G401 (cell line): ENCODE measurements at regions not wholly inside any gene's neighbourhood (a gene's known extent, or its start where the extent isn't known, plus 50 kb on each side); places are given as distances from the start of the nearest gene placed in this dataset.
"Not testable (repeated sequence)": the region's sequence is repeated elsewhere in the genome, so short reads cannot be mapped to it uniquely, and the experiment has no call there.

Experiments used
- DNase-seq: peaks from one replicate; pipeline ENCODE4 v3.0.0-alpha.2; 2015; ENCODE audit warnings: low spot score
- in situ Hi-C: cut with HindIII; loops from 2 replicates; pipeline ENCODE4 v1.10.0; 2016; ENCODE audit warnings: low sequenced_read_pairs, mixed read lengths

DNA sequence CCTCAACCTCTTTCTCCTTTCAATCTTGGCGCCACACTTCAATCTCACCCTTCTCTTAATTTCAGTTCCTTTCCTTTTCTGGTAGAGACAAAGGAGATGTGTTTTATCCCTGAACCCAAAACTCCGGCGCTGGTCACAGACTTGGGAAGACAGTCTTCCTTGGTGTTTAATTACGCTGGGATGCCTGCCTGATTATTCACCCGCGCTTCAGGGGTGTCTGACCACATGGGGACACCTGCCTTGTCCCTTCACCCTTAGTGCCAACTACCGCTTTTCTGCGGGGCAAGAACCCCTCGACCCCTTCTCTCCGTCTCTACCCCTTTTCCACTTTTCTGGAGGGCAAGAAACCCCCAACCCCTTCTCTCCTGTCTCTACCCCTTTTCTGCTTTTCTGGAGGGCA, 261.1 kb downstream of the SMARCA2 start:
- in situ Hi-C loops = no loop called here

DNA sequence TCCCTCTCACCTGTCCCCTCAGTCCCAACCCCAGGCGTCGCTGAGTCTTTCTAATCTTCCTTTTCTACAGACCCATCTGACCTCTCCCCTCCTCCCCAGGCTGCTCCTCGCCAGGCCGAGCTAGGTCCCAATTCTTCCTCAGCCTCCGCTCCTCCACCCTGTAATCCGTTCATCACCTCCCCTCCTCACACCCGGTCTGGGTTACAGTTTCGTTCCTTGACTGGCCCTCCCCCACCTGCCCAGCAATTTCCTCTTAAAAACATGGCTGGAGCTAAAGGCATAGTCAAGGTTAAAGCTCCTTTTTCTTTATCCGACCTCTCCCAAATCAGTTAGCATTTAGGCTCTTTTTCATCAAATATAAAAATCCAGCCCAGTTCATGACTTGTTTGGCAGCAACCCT, 262.0 kb downstream of the SMARCA2 start:
- in situ Hi-C loops, DNase-seq: not testable (repeated sequence)

More for the DNA sequence above, 261.1 kb downstream of the SMARCA2 start:
- no peak for DNase-seq

DNA sequence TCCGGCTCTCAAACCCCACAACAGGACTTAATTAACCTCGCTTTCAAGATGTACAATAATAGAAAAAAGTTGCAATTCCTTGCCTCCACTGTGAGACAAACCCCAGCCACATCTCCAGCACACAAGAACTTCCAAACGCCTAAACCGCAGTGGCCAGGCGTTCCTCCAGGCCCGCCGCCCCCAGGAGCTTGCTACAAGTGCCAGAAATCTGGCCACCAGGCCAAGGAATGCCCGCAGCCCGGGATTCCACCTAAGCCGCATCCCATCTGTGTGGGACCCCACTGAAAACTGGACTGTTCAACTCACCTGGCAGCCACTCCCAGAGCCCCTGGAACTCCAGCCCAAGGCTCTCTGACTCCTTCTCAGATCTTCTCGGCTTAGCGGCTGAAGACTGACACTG, 262.5 kb downstream of the SMARCA2 start:
- DNase-seq, in situ Hi-C loops: not testable (repeated sequence)

DNA sequence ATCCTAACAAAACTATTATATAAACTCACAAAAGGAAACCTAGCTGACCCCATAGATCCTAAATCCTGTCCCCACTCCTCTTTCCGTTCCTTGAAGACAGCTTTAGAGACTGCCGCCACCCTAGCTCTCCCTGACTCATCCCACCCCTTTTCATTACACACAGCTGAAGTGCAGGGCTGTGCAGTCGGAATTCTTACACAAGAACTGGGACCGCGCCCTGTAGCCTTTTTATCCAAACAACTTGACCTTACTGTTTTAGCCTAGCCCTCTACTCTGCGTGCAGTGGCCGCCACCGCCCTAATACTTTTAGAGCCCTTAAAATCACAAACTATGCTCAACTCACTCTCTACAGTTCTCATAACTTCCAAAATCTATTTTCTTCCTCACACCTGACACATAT, 264.0 kb downstream of the SMARCA2 start:
- DNase-seq, in situ Hi-C loops: not testable (repeated sequence)

DNA sequence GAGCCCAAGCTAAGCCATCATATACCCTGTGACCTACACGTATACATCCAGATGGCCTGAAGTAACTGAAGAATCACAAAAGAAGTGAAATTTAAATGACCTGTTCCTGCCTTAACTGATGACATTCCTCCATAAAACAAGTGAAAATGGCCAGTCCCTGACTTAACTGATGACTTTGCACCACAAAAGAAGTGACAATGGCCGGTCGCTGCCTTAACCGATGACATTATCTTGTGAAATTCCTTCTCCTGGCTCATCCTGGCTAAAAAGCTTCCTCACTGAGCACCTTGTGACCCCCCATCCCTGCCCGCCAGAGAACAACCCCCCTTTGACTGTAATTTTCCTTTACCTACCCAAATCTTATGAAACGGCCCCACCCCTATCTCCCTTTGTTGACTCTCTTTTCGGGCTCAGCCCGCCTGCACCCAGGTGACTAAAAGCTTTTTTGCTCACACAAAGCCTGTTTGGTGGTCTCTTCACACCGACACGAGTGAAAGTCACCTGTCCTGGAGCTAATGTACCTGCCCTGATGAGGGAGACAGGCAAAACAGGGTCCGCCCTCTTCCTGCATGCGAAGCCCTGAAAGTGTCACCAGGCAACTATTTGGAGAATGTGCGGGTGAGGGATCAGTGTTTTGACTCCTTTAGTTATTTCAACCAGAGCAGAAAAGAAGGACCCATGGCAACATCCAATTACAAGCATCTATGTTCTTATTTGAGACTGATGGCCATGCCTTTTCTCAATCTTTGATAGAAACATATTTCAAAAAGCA, 266.1 kb downstream of the SMARCA2 start:
- DNase-seq = no peak
- in situ Hi-C loops = no loop called here

DNA sequence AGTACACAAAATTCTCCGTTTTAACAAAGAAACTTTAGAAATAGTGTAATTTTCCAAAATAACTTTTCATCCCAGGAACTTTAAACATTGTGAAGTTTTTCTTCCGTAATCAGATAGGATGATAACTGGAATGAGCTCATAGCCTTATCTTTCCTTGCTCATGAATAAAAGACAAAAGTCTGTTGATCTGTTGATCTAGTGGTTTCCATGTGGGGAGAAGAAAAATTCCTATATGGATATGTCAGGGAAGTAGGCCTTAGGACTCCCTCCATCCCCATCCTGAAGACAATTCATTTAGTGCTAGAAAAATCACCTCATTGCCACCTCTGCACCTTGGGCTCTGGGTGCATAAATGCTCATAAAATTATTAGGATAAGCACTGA, 266.6 kb downstream of the SMARCA2 start:
- in situ Hi-C loops = no loop called here

DNA sequence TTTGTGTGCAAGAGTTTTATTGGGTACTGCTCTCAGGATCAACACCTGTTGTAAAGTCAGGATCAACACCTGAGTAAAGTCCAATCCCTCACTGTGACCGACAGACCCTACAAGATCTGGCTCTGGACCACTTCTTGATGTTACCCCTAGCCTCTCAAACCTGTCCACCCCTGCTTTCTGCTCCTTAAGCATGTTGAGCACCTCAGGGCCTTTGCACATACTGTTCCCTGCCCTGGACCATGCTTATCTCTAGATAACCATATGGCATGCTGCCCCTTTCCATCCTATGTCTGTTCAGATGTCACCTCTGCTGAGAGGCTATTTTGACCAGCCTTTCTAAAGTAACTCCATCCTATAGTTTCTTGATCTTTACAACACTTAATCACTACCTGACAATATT, 269.6 kb downstream of the SMARCA2 start:
- DNase-seq = no peak
- in situ Hi-C loops = no loop called here

More for the DNA sequence above, 266.6 kb downstream of the SMARCA2 start:
- no peak for DNase-seq

DNA sequence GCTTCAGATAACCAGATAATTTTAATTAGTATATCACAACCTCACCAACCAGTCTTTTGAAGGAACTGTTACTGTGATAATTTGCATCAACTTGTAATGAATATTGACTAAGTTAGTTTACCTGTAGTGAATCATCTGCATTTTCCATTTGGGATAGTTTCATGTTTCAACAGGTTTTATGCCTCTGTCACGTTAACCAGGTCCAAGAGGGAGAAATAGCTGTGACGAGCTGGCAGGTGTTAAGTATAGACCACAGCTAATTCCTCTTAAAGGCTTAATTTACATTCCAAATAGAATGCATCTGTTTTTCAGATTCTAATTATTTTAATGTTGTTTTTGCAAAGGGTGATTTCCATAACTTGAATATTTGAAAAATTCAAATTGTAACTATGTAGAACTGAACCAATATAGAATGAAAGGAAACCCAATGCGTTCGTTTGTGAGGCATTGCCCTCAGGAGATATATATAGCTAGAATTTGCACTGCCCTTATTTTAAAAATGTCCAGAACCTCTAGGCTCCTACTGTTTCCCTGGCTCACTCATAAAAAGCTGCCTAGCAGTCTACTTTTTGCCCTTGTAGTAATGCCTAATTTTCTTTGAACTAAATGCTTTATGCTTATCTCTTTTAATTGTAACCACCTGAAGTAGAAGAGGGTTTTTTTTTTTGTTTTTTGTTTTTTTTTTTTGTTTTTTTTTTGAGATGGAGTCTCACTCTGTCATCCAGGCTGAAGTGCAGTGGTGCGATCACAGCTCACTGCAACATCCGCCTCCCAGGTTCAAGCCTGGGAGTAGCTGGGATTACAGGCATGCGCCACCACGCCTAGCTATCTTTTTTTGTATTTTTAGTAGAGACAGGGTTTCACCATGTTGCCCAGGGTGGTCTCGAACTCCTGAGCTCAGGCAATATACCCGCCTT, 270.5 kb downstream of the SMARCA2 start:
- DNase-seq = no peak
- in situ Hi-C loops = no loop called here

DNA sequence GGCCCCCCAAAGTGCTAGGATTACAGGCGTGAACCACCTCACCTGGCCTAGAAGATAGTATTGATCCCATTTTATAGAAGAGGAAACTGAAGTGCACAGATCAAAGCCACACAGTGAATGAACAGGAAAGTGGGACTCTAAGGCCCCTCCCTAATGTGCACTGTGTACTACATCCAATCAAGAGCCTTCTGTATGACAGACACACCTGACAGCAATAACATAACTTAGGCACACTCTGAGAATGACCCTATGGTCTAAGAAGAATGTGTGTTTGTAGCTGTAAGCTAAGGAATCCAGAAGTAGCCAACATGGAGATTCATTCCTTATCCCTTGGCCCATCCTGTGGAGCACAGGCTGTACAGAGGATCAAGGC, 271.2 kb downstream of the SMARCA2 start:
- in situ Hi-C loops = no loop called here
- no peak for DNase-seq

DNA sequence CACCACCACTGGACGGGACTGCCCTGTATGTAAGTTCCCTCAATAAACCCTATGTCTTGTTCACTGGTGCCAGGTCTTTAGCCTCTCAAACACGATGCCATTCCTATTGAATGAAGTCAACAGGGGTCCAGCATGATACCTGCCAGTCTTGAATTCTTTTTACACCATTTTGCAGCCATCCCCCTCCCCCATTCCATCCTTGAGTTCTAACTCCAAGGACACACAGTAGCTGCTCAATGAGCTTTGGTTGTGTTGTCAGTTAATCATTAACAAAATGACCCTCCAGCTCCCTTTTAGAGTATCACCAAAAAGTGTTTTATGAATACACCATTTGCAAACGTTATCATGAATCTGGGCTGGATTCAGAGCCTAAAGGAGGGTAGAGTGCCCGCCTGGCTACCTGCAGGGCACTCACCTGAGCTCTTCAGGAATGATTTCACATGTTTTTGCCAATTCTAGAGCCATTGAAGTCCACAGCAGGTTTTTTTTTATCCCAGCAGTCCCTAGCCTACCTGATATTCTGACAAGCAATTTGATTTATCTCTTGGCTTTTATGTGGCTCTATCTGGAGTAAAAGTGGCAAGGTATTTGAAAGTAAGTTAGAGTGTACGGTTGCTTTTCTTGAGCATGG, 271.8 kb downstream of the SMARCA2 start:
- in situ Hi-C loops = no loop called here
- DNase-seq = no peak

DNA sequence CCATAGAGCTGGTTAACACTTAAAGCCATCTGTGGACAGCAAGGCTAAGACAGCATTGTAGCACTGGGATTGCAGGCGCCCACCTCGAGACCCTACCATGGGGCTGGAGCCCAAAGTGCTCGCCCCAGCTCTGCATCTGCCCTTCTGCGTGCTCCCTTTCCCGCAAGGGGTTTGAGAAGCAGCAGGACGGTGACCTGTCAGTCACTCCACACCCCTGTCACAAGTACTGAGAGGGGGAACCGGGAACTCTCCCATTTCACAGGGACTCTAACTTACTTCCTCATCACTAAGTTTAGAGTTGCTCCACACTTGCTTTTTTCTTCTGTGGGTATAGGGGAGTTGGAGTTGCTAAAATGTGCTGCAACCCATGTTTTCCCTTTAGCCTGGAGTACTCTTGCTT, 273.2 kb downstream of the SMARCA2 start:
- no peak for DNase-seq
- in situ Hi-C loops = no loop called here

DNA sequence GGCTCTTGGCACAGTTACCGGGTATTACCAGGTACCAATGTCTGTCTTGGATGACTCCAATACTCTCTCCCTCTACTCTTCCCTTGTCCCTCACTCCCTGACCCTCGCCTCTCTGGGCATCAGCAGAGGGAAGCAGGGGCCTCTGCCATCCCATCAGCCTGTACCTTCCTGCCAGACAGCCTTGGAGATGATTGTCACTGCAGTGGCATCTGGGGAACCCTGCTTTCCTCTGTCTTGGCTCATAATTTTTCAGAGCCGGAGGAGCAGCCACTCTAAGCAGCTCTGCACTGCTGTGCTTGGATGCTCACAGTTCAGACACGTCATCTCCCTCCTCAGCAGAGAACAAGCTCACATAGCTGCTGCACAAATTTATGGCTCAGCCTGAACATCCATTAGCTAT, 274.1 kb downstream of the SMARCA2 start:
- in situ Hi-C loops = no loop called here

DNA sequence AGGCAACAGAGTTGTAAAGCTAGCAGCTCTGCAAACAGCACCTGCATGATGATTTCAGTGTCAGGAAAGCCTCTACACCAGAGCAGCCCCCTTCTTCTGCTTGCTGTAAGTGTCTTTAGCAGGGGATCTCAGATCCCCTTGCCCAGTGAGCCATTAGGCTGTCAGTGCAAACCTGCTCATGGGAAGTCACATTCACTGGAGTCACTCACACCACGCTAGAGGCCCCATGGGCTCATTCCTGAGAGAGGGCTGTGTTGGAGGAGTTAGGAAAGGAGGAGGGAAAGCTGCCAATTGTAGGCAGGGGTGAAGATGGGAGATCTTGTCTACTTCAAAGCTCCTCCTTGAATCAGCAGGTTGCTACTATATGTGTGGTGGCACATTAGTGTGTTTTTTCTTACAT, 275.2 kb downstream of the SMARCA2 start:
- DNase-seq = no peak
- in situ Hi-C loops = no loop called here

More for the DNA sequence above, 274.1 kb downstream of the SMARCA2 start:
- no peak for DNase-seq

DNA sequence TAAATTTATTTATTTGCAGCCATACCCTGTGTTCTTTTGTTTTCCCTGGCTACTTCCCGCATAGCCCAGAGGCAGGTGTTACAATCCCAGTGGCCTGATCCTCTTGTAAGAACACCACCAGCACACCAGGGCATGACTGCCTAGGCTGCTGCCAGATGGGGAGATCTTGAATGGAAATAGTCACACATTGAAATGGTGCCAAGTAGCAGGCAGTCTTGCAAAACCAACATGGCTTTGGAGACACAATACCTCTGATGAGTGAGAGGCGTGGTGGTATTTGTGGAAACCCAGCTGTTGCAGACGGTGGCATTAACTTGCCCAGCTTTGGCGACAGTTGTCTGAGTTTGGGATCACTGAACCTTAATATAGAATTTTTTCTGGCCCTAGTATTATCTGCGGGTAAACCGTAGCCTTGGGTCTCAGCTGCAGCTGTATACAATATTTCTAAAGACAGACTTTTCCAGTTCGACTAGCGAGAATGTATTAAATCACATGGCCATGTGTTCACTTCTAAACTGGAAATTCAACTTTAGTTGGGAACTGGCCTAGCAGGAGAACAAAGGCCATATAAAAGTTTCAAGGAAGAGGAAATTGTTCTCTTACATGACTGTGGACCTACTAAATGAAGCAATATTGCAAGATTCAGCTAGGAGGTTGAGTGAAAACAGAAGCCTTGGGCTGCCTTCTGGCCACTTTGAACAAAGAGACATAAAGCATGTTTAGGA, 277.0 kb downstream of the SMARCA2 start:
- in situ Hi-C loops = no loop called here
- DNase-seq = no peak

DNA sequence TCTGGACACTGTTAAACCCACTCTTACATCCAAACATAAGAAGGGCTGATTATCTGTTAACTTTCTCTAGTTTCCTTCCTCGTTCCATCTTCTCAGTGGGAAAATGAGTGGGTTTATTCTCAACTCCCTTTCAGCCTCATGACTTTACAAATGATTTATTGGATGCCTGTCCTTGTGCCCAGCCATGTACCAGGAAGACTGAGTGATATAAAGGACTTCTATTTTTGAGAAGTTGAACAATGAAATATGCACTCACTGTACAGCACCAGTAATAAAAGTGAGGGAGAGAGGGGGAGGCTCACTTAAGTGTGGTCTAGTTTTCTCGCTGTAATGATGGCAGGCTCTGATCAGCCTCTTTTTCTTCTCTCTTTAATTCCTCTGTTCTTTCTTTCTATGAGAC, 277.6 kb downstream of the SMARCA2 start:
- in situ Hi-C loops = no loop called here
- no peak for DNase-seq

DNA sequence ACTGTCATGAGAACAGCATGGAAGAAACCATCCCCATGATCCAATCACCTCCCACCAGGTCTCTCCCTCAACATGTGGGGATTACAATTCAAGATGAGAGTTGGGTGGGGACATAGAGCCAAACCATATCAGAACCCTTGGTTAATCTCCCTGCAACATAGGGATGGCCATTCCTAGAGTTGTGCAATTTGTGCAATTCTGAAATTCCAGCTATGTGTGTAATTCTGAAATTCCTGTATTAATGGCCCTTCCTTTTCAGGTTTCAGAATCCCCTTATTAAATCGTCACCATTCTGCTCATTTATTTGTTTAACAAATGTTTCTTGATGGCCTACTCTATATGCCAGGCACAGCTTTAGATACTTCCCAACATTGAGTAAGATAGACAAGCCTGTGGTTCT, 282.6 kb downstream of the SMARCA2 start:
- DNase-seq = no peak

DNA sequence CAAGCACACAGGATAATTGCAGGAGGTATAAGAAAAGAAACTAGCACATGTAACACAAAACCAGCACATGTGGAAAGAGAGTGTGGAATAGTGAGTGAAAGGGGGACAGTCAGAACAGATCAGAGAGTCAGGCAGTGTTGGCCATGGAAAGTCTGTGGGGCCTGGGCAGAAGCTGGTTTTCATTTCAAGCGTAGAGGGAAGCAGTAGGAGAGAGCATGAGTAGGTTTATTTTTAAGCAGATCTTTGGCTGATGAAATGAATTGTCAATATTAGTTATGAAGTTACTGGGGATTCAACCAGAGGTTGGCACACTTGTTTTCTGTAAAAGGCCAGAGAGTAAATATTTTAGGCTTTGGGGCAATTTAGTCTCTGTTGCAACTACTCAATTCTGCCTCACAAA, 283.1 kb downstream of the SMARCA2 start:
- no peak for DNase-seq
- in situ Hi-C loops = no loop called here

More for the DNA sequence above, 282.6 kb downstream of the SMARCA2 start:
- in situ Hi-C loops = no loop called here

DNA sequence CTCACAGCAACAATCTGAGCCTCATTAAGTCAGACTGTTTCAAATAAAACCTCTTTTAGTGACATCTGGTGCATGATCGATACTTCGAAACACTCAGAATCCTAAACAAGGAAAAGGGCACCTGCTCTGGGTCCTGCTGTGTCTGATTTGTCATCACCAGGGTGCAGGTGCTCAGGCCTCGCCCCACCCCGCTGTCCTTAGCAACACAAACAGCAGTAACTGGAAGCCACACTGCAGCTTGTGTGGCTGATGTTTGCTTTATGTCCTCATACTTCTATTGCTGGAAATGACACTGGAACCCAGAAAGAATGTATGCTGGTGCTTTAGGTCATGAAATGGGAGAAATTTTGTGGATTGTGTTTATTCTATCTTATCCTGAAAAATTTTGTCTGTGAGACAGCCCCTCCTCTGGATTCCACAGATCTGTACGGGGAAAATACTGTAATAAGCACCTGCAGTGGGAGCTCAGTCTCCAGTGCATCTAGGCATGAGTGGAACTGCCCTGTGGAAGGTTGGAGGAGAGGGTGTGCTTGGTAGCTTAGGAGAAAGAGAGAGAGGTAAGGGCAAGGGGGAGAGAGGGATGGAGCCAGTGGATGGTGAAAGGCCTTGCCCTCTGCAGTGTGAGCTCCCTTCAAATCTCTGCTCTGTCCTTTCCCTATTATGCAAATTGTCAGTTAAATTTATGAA, 284.2 kb downstream of the SMARCA2 start:
- DNase-seq = no peak
- in situ Hi-C loops = no loop called here

DNA sequence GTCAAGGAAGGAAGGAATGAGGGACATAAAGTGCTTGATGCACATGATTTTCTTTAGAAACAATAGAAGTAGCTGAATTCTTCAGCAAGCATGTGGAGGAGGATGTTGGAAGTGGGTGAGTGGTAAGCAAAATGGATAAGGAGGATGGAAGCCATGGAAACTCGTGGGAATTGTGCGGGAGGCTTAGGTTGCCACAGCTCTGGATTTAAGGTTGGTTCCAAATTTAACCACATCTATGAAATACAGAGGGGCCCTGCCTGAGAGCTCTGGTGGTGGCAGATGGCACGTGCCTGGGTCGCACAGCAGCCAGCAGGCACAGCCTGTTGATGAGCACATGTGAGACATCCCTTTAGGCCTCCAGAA, 284.7 kb downstream of the SMARCA2 start:
- in situ Hi-C loops = no loop called here
- DNase-seq = no peak
